SU-DHL-6 (cell line): ENCODE measurements at regions not wholly inside any gene's neighbourhood (a gene's known extent, or its start where the extent isn't known, plus 50 kb on each side); places are given as distances from the start of the nearest gene placed in this dataset.

Source experiments
- CTCF ChIP-seq: fragments of 200-600 bp; sonication (generic); IDR thresholded peaks from one replicate; pipeline ENCODE4 v1.5.1; 2017; ENCODE audit warnings: antibody characterized with exemption, mild to moderate bottlenecking, low read length, moderate library complexity; ENCODE audit not compliant: insufficient read depth, poor library complexity, severe bottlenecking
- EZH2phosphoT487 ChIP-seq: fragments of 200-600 bp; sonication (generic), shearing (Covaris generic); conservative IDR thresholded peaks from 2 replicates; pipeline ENCODE4 v1.6.1; 2018; ENCODE audit warnings: mild to moderate bottlenecking, antibody characterized with exemption, low read length, moderate library complexity, mixed read lengths

GRCh38 chr18:45254709-45255082 is 360.6 kb upstream of the SLC14A2 start:
- no peak for TF ChIP-seq CTCF
- no peak for TF ChIP-seq EZH2phosphoT487
